HPDE6-E6E7 (cell line): ENCODE measurements at regions not wholly inside any gene's neighbourhood (a gene's known extent, or its start where the extent isn't known, plus 50 kb on each side); places are given as distances from the start of the nearest gene placed in this dataset.
"Not testable (repeated sequence)": the region's sequence is repeated elsewhere in the genome, so short reads cannot be mapped to it uniquely, and the experiment has no call there.

ENCODE experiments used
- DNase-seq: peaks from one replicate; pipeline ENCODE4 v3.0.0; 2011; ENCODE audit warnings: missing footprints; ENCODE audit errors: extremely low spot score

GRCh38 chr12:41680155-41680554, 464.5 kb downstream of the GXYLT1 start:
- DNase-seq, result no peak

- peak; percentile 16 for DNase-seq
Observed at GRCh38 chr12:41663598-41664265, 475.6 kb downstream of the PDZRN4 start.

- DNase-seq, result peak; percentile 6
Observed at GRCh38 chr12:41661141-41661765, 473.1 kb downstream of the PDZRN4 start.

GRCh38 chr12:41656454-41656853, 468.3 kb downstream of the PDZRN4 start:
- DNase-seq, result no peak

- no peak for DNase-seq
Observed at GRCh38 chr12:41653386-41654326, 465.5 kb downstream of the PDZRN4 start.

- DNase-seq, result no peak
Observed at GRCh38 chr12:41652981-41653380, 464.9 kb downstream of the PDZRN4 start.

GRCh38 chr12:41645624-41646023, 457.5 kb downstream of the PDZRN4 start:
- no peak for DNase-seq

GRCh38 chr12:41642808-41643207, 454.7 kb downstream of the PDZRN4 start:
- DNase-seq, result not testable (repeated sequence)

GRCh38 chr12:41636653-41637052, 448.5 kb downstream of the PDZRN4 start:
- no peak for DNase-seq

GRCh38 chr12:41635626-41636364, 447.7 kb downstream of the PDZRN4 start:
- no peak for DNase-seq

GRCh38 chr12:41634091-41634490, 446.0 kb downstream of the PDZRN4 start:
- no peak for DNase-seq

- DNase-seq, result no peak
Observed at GRCh38 chr12:41629611-41630010, 441.5 kb downstream of the PDZRN4 start.

GRCh38 chr12:41627476-41627875, 439.4 kb downstream of the PDZRN4 start:
- DNase-seq, result no peak

- DNase-seq, result no peak
Observed at GRCh38 chr12:41624571-41624970, 436.5 kb downstream of the PDZRN4 start.
